Caco-2 (cell line): ENCODE measurements at regions not wholly inside any gene's neighbourhood (a gene's known extent, or its start where the extent isn't known, plus 50 kb on each side); places are given as distances from the start of the nearest gene placed in this dataset.

Experiments
- BruUV-seq: library from RNA; stranded (reverse); fragments of 400-500 nt; replicated peaks from 2 replicates; lab custom pipeline; 2021; lab: Mats Ljungman, UMichigan
- CTCF ChIA-PET: fragments of 300-600 bp; sonication (Branson Sonifier 250); formaldehyde crosslinking; loops from one replicate; lab custom pipeline; 2022; ENCODE audit warnings: antibody characterized with exemption; lab: Charles Lee
- POLR2A ChIA-PET: fragments of 300-600 bp; sonication (Branson Sonifier 250); formaldehyde crosslinking; loops from one replicate; lab custom pipeline; 2022; ENCODE audit warnings: antibody characterized with exemption; lab: Charles Lee
- DNase-seq, 2 experiments: peaks; one replicate each; pipeline versions ENCODE4 v3.0.0 to v3.0.0-alpha.2; 2020 to 2022
- H3K27me3 ChIP-seq: replicated peaks from 2 replicates; pipeline ENCODE4 v1.6.0; 2011; ENCODE audit warnings: low read length; ENCODE audit not compliant: control insufficient read depth, insufficient read depth
- H3K36me3 ChIP-seq: 2 replicates; pipeline ENCODE4 v1.5.1; 2011; ENCODE audit warnings: low read length; ENCODE audit not compliant: control insufficient read depth, insufficient read depth
- H3K4me1 ChIP-seq: fragments of 250-450 bp; sonication (Bioruptor Pico); 2 replicates; pipeline ENCODE4 v1.5.1; 2020; ENCODE audit warnings: mild to moderate bottlenecking
- H3K4me3 ChIP-seq: 2 replicates; pipeline ENCODE4 v1.5.1; 2011; ENCODE audit warnings: low read depth, mild to moderate bottlenecking, control low read depth, low read length
- H3K9me3 ChIP-seq: fragments of 250-450 bp; sonication (Bioruptor Pico); 2 replicates; pipeline ENCODE4 v1.5.1; 2020; ENCODE audit warnings: mild to moderate bottlenecking, moderate library complexity
- H3K27ac Mint-ChIP-seq: one replicate; pipeline ENCODE4 v1.8.0; 2022; ENCODE audit warnings: mixed read lengths; ENCODE audit not compliant: unreplicated experiment
- H3K27me3 Mint-ChIP-seq: one replicate; pipeline ENCODE4 v1.8.0; 2022; ENCODE audit warnings: mixed read lengths; ENCODE audit not compliant: insufficient read depth, unreplicated experiment
- H3K36me3 Mint-ChIP-seq: one replicate; pipeline ENCODE4 v1.8.0; 2022; ENCODE audit warnings: mild to moderate bottlenecking, mixed read lengths; ENCODE audit not compliant: insufficient read depth, unreplicated experiment
- H3K4me1 Mint-ChIP-seq: one replicate; pipeline ENCODE4 v1.8.0; 2022; ENCODE audit warnings: low read depth, mixed read lengths; ENCODE audit not compliant: unreplicated experiment
- H3K4me3 Mint-ChIP-seq: one replicate; pipeline ENCODE4 v1.8.0; 2022; ENCODE audit warnings: mild to moderate bottlenecking, moderate library complexity, mixed read lengths; ENCODE audit not compliant: unreplicated experiment
- H3K9me3 Mint-ChIP-seq: one replicate; pipeline ENCODE4 v1.8.0; 2022; ENCODE audit warnings: mixed read lengths; ENCODE audit not compliant: unreplicated experiment
- intact Hi-C: fragments of 100-400 bp; cut with micrococcal nuclease; formaldehyde crosslinking; loops from one replicate; pipeline ENCODE4 v1.10.0; 2022; ENCODE audit not compliant: unreplicated experiment
- TF ChIP-seq, protein P1 (sequence below), 2 experiments: fragments of 200-600 bp in 1 of 2; IDR thresholded peaks; 1 replicate in 1 of 2; 2 replicates in 1 of 2; pipeline versions ENCODE4 v1.5.1 to v1.8.0; 2011 to 2022; ENCODE audit warnings: antibody characterized with exemption in 1 of 2, control low read depth in 1 of 2, inconsistent platforms in 1 of 2, low read depth in 1 of 2, low read length in 1 of 2, mild to moderate bottlenecking in 1 of 2, moderate library complexity in 1 of 2; ENCODE audit not compliant: insufficient read depth in 1 of 2, severe bottlenecking in 1 of 2, unreplicated experiment in 1 of 2

DNA sequence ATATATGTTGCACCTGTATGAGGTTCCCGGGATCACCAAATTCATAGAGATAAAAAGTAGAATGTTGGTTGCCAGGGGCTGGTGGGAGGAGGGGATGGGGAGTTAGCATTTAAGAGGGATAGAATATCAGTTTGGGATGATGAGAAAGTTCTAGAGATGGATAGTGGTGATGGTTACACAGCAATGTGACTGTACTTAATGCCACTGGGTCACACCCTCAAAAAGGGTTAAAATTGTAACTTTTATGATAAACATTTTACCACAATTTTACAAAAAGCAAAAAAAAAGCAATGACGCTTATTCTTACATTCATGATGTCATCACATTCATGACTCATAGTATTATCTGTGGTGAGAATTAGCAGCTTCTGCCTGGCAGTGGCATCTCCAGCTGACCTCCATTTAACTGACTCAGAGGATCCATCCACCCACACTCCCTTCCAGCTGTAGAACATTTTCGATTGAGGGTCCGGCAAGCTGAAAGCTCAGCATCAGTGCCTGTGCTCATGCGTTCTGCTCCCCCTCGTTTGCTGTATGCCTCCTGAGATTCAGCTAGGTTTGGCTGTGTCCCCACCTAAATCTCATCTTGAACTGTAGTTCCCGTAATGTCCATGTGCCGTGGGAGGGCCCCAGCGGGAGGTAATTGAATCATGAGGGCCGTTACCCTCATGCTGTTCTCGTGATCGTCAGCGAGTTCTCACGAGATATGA is 64.8 kb upstream of the TMEM260 start:
- CTCF ChIA-PET, result interaction anchor here (0.8 to 1.0 kb wide), 3 partner anchors 11 to 753 kb away, joined by 3 to 4 read pairs (median 4); no protein-coding TSS in a partner anchor
- no peaks in the 10 kb centered on the region for H3K9me3 Mint-ChIP-seq
- no peak overlapping the region for H3K27ac Mint-ChIP-seq
- Histone ChIP-seq H3K27me3 (no peaks in the 10 kb centered on the region), H3K4me3 (no peak overlapping the region), H3K4me1 (no peaks in the 10 kb centered on the region), H3K36me3 (no peaks in the 10 kb centered on the region), H3K9me3 (no peaks in the 10 kb centered on the region)
- no peak for DNase-seq
- H3K4me1 Mint-ChIP-seq, result no peaks in the 10 kb centered on the region
- no TSS peak for BruUV-seq
- TF ChIP-seq, protein P1, sequence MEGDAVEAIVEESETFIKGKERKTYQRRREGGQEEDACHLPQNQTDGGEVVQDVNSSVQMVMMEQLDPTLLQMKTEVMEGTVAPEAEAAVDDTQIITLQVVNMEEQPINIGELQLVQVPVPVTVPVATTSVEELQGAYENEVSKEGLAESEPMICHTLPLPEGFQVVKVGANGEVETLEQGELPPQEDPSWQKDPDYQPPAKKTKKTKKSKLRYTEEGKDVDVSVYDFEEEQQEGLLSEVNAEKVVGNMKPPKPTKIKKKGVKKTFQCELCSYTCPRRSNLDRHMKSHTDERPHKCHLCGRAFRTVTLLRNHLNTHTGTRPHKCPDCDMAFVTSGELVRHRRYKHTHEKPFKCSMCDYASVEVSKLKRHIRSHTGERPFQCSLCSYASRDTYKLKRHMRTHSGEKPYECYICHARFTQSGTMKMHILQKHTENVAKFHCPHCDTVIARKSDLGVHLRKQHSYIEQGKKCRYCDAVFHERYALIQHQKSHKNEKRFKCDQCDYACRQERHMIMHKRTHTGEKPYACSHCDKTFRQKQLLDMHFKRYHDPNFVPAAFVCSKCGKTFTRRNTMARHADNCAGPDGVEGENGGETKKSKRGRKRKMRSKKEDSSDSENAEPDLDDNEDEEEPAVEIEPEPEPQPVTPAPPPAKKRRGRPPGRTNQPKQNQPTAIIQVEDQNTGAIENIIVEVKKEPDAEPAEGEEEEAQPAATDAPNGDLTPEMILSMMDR (IDR thresholded peaks at IDR 0.05; ENCODE audit: insufficient read depth in 1 of 2, low read depth in 1 of 2, low read length in 1 of 2, severe bottlenecking in 1 of 2, unreplicated experiment in 1 of 2), result no peak
- no peaks in the 10 kb centered on the region for H3K27me3 Mint-ChIP-seq
- no peaks in the 10 kb centered on the region for H3K36me3 Mint-ChIP-seq
- intact Hi-C loops, result no loop called here
- no peak overlapping the region for H3K4me3 Mint-ChIP-seq
- POLR2A ChIA-PET, result no interaction called here

DNA sequence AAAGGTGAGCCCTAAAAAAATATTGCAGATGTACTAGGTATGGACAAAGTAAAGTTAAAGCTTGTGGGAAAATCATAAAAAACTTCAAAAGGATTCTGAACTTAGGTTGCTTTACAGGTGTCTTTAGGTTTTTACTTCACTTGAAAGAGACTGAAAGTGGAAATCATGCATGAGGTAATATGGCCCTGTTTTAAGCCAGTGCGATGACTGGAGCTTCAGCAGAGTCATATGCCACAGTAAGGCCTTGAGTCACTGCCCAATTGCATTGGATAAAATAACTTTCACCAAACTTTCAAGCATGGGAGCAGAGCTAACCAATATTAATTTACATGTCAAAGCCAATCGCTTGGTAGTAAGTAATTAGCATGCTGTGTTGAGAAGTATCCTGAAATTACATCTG is 63.9 kb upstream of the TMEM260 start:
- intact Hi-C loops, result no loop called here
- no peak for DNase-seq
- Mint-ChIP-seq H3K27me3 (no peaks in the 10 kb centered on the region), H3K36me3 (no peaks in the 10 kb centered on the region), H3K4me3 (no peak overlapping the region), H3K27ac (no peak overlapping the region), H3K9me3 (no peaks in the 10 kb centered on the region), H3K4me1 (no peaks in the 10 kb centered on the region)
- TF ChIP-seq, protein P1 (IDR thresholded peaks at IDR 0.05; ENCODE audit: insufficient read depth in 1 of 2, low read depth in 1 of 2, low read length in 1 of 2, severe bottlenecking in 1 of 2, unreplicated experiment in 1 of 2), result no peak
- ChIA-PET POLR2A (interaction anchor here (0.7 kb wide), 1 partner anchor 12 kb away, joined by 4 read pairs; no protein-coding TSS in a partner anchor), CTCF (interaction anchor here (0.7 to 1.0 kb wide), 3 partner anchors 37 to 752 kb away, joined by 3 to 4 read pairs (median 3); no protein-coding TSS in a partner anchor)
- Histone ChIP-seq H3K27me3 (no peaks in the 10 kb centered on the region), H3K36me3 (no peaks in the 10 kb centered on the region), H3K4me1 (no peaks in the 10 kb centered on the region), H3K9me3 (no peaks in the 10 kb centered on the region), H3K4me3 (no peak overlapping the region)
- no TSS peak for BruUV-seq

DNA sequence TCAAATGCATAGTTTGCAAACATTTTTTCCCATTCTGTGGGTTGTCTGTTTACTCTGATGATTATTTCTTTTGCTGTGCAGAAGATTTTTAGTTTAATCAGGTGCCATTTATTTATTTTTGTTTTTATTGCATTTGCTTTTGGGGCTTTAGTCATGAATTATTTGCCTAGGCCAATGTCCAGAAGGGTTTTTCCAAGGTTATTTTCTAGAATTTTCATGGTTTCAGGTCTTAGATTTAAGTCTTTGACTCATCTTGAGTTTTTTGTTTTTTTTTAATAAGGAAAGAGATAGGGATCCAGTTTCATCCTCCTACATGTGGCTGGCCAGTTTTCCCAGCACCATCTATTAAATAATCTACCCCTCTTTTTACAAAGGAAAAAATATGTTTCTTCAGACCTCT is 57.2 kb upstream of the TMEM260 start:
- TF ChIP-seq, protein P1 (IDR thresholded peaks at IDR 0.05; ENCODE audit: insufficient read depth in 1 of 2, low read depth in 1 of 2, low read length in 1 of 2, severe bottlenecking in 1 of 2, unreplicated experiment in 1 of 2), result no peak
- DNase-seq, result no peak
- BruUV-seq, result no TSS peak
- no peaks in the 10 kb centered on the region for H3K27me3 ChIP-seq
- ChIA-PET POLR2A (no interaction called here), CTCF (no interaction called here)
- no peaks in the 10 kb centered on the region for H3K36me3 ChIP-seq
- H3K4me1 ChIP-seq, result no peaks in the 10 kb centered on the region
- H3K4me3 ChIP-seq, result no peak overlapping the region
- Mint-ChIP-seq H3K4me3 (no peak overlapping the region), H3K9me3 (no peaks in the 10 kb centered on the region), H3K36me3 (no peaks in the 10 kb centered on the region), H3K27me3 (peaks cover 3% of the 10 kb centered on the region), H3K27ac (no peak overlapping the region), H3K4me1 (no peaks in the 10 kb centered on the region)
- intact Hi-C loops, result no loop called here
- H3K9me3 ChIP-seq, result no peaks in the 10 kb centered on the region
